GM12878 (cell line): ENCODE measurements at regions not wholly inside any gene's neighbourhood (a gene's known extent, or its start where the extent isn't known, plus 50 kb on each side); places are given as distances from the start of the nearest gene placed in this dataset.
"Not testable (repeated sequence)": the region's sequence is repeated elsewhere in the genome, so short reads cannot be mapped to it uniquely, and the experiment has no call there.

Experiments
- ATAC-seq: fragments of 200-7000 bp; cut with Tn5 transposase; 3 replicates; pipeline ENCODE4 v1.9.1; 2020; ENCODE audit warnings: mild to moderate bottlenecking, moderate library complexity
- BruUV-seq: library from RNA; stranded (reverse); fragments of 400-500 nt; replicated peaks from 2 replicates; lab custom pipeline; 2021; lab: Mats Ljungman, UMichigan
- CTCF ChIA-PET: fragments of 300-600 bp; sonication (Branson Sonifier 250); formaldehyde crosslinking; extraction: SDS; loops from one replicate; lab custom pipeline; 2021; ENCODE audit warnings: inconsistent platforms; lab: Yijun Ruan, JAX
- POLR2A ChIA-PET: fragments of 350-600 bp; formaldehyde crosslinking; extraction: SDS; loops from one replicate; lab custom pipeline; 2021; ENCODE audit warnings: inconsistent platforms; lab: Charles Lee
- RAD21 ChIA-PET: fragments of 300-600 bp; sonication (Branson Sonifier 250); formaldehyde crosslinking; loops from one replicate; lab custom pipeline; 2023; ENCODE audit warnings: antibody characterized with exemption; ENCODE audit not compliant: unreplicated experiment; lab: Charles Lee
- SMC1A ChIA-PET: fragments of 300-600 bp; sonication (Branson Sonifier 250); formaldehyde crosslinking; loops from one replicate; lab custom pipeline; 2023; ENCODE audit not compliant: unreplicated experiment, uncharacterized antibody; lab: Charles Lee
- DNase-seq: peaks from one replicate; pipeline ENCODE4 v3.0.0-alpha.2; 2011; ENCODE audit warnings: low read depth, low spot score
- FAIRE-seq: peaks from 3 replicates; lab custom pipeline; 2011; peaks lifted over from hg19 to GRCh38; lab: Jason Lieb, UNC
- H2AFZ ChIP-seq: 2 replicates; pipeline ENCODE4 v1.6.0; 2011; ENCODE audit warnings: low read depth, low read length, control low read depth; ENCODE audit not compliant: control insufficient read depth
- H3K27ac ChIP-seq: 2 replicates; pipeline ENCODE4 v1.5.1; 2011; ENCODE audit warnings: control low read depth; ENCODE audit not compliant: control insufficient read depth, insufficient read depth
- H3K27me3 ChIP-seq, 2 experiments: replicated peaks in 1 of 2; 2 replicates each; pipeline versions ENCODE4 v1.6.0 to v1.6.1; 2011; ENCODE audit warnings: low read length in 1 of 2; ENCODE audit not compliant: control insufficient read depth in 2 of 2, insufficient read depth in 2 of 2
- H3K36me3 ChIP-seq, 2 experiments: 2 replicates each; pipeline ENCODE4 v1.5.1; 2011; ENCODE audit warnings: low read length in 1 of 2; ENCODE audit not compliant: control insufficient read depth in 2 of 2, insufficient read depth in 2 of 2
- H3K4me1 ChIP-seq: 2 replicates; pipeline ENCODE4 v1.6.1; 2011; ENCODE audit warnings: mild to moderate bottlenecking, low read length, moderate library complexity, mixed read lengths; ENCODE audit not compliant: control insufficient read depth, insufficient read depth
- H3K4me2 ChIP-seq: 2 replicates; pipeline ENCODE4 v1.6.0; 2011; ENCODE audit warnings: control low read depth; ENCODE audit not compliant: control insufficient read depth, insufficient read depth
- H3K4me3 ChIP-seq: fragments of 200-600 bp; sonication (generic); 2 replicates; pipeline ENCODE4 v1.5.1; 2016
- H3K79me2 ChIP-seq: 2 replicates; pipeline ENCODE4 v1.6.0; 2011; ENCODE audit warnings: low read length; ENCODE audit not compliant: control insufficient read depth, insufficient read depth
- H3K9ac ChIP-seq: 2 replicates; pipeline ENCODE4 v1.8.0; 2011; ENCODE audit warnings: low read length, control low read depth, mixed read lengths; ENCODE audit not compliant: control insufficient read depth, insufficient read depth
- H3K9me3 ChIP-seq: replicated peaks from 3 replicates; pipeline ENCODE4 v1.5.1; 2011; ENCODE audit warnings: mild to moderate bottlenecking, low read length; ENCODE audit not compliant: control insufficient read depth, insufficient read depth
- H4K20me1 ChIP-seq: 2 replicates; pipeline ENCODE4 v1.6.0; 2011; ENCODE audit not compliant: control insufficient read depth, insufficient read depth
- ATF3 ChIP-seq: IDR thresholded peaks from 2 replicates; pipeline ENCODE4 v1.6.1; 2011; ENCODE audit warnings: low read depth, mild to moderate bottlenecking, low read length, moderate library complexity, borderline replicate concordance; ENCODE audit errors: extremely low read depth
- BACH1 ChIP-seq: fragments of 450-650 bp; IDR thresholded peaks from 2 replicates; pipeline ENCODE4 v1.6.1; 2017; ENCODE audit warnings: mild to moderate bottlenecking, borderline replicate concordance
- CEBPB ChIP-seq, 2 experiments: fragments of 150-350 bp in 1 of 2; IDR thresholded peaks; 2 replicates each; pipeline ENCODE4 v1.6.1; 2012 to 2014; ENCODE audit warnings: low read depth in 2 of 2, low read length in 2 of 2, borderline replicate concordance in 1 of 2, inconsistent platforms in 1 of 2
- EGR1 ChIP-seq, 2 experiments: IDR thresholded peaks; 1 replicate in 1 of 2; 2 replicates in 1 of 2; pipeline ENCODE4 v1.6.1; 2011 to 2012; ENCODE audit warnings: low read depth in 2 of 2, low read length in 2 of 2, borderline replicate concordance in 1 of 2, mild to moderate bottlenecking in 1 of 2, moderate library complexity in 1 of 2
- HDAC2 ChIP-seq: fragments of 200-600 bp; sonication (generic); IDR thresholded peaks from 2 replicates; pipeline ENCODE4 v1.6.1; 2017
- IRF4 ChIP-seq: IDR thresholded peaks from 2 replicates; pipeline ENCODE4 v1.6.1; 2011; ENCODE audit warnings: low read depth, low read length
- MEF2A ChIP-seq: IDR thresholded peaks from 2 replicates; pipeline ENCODE4 v1.6.1; 2011; ENCODE audit warnings: low read depth, mild to moderate bottlenecking, low read length, moderate library complexity; ENCODE audit not compliant: insufficient read depth
- NFIC ChIP-seq: IDR thresholded peaks from 2 replicates; pipeline ENCODE4 v1.6.1; 2012; ENCODE audit warnings: low read depth, mild to moderate bottlenecking, inconsistent platforms, low read length, moderate library complexity
- NFXL1 ChIP-seq: fragments of 450-650 bp; IDR thresholded peaks from 2 replicates; pipeline ENCODE4 v1.6.1; 2017; ENCODE audit warnings: antibody characterized with exemption, mild to moderate bottlenecking, borderline replicate concordance
- RBBP5 ChIP-seq: fragments of 200-600 bp; sonication (generic); conservative IDR thresholded peaks from 2 replicates; pipeline ENCODE4 v1.6.1; 2016
- SP1 ChIP-seq: IDR thresholded peaks from one replicate; pipeline ENCODE4 v1.6.1; 2011; ENCODE audit warnings: low read depth, low read length
- SRF ChIP-seq, 2 experiments: IDR thresholded peaks; 2 replicates each; pipeline ENCODE4 v1.6.1; 2011; ENCODE audit warnings: low read depth in 2 of 2, low read length in 2 of 2, mild to moderate bottlenecking in 1 of 2, moderate library complexity in 1 of 2
- STAT1 ChIP-seq: fragments of 450-650 bp; conservative IDR thresholded peaks from 2 replicates; pipeline ENCODE4 v1.6.1; 2014; ENCODE audit warnings: antibody characterized with exemption, mild to moderate bottlenecking
- TBL1XR1 ChIP-seq: IDR thresholded peaks from 2 replicates; pipeline ENCODE4 v1.6.1; 2012; ENCODE audit warnings: low read depth, low read length, improper control_type of control experiment
- TCF12 ChIP-seq: IDR thresholded peaks from 2 replicates; pipeline ENCODE4 v1.6.1; 2011; ENCODE audit warnings: low read depth, mild to moderate bottlenecking, low read length
- TCF7 ChIP-seq: IDR thresholded peaks from 2 replicates; pipeline ENCODE4 v1.6.1; 2014; ENCODE audit warnings: antibody characterized with exemption, borderline replicate concordance
- WGBS: methylation state at CpG from one replicate; pipeline ENCODE4 v1.1.6; 2016; ENCODE audit warnings: low lambda C conversion rate; ENCODE audit not compliant: insufficient replicate concordance, insufficient coverage; ENCODE audit errors: missing lambda C conversion rate; 5-methylcytosine and 5-hydroxymethylcytosine counted together
- in situ Hi-C: fragments of 300-500 bp; cut with MboI; formaldehyde crosslinking; loops from 9 replicates; pipeline ENCODE4 v1.14.3; 2018; ENCODE audit warnings: mixed read lengths
- intact Hi-C: fragments of 100-400 bp; cut with micrococcal nuclease; formaldehyde crosslinking; loops from one replicate; pipeline ENCODE4 v1.14.2; 2022; ENCODE audit not compliant: unreplicated experiment

GRCh38 chr2:144730711-144731110 is 210.8 kb upstream of the ZEB2 start:
- Histone ChIP-seq H3K9me3 (no peaks in the 10 kb centered on the region), H3K79me2 (no peaks in the 10 kb centered on the region), H3K4me1 (no peaks in the 10 kb centered on the region), H3K9ac (no peak overlapping the region), H3K27me3 (no peaks in the 10 kb centered on the region), H4K20me1 (no peaks in the 10 kb centered on the region), H3K4me2 (no peak overlapping the region), H3K27ac (no peak overlapping the region), H2AFZ (no peak overlapping the region), H3K36me3 (no peaks in the 10 kb centered on the region), H3K4me3 (no peak overlapping the region)
- in situ Hi-C loops (no loop called here), intact Hi-C loops (no loop called here)
- ChIA-PET SMC1A (interaction anchor here (0.7 kb wide), 1 partner anchor 11 kb away, joined by 3 read pairs; no protein-coding TSS in a partner anchor), POLR2A (no interaction called here), CTCF (no interaction called here), RAD21 (no interaction called here)
- ATAC-seq, result no peak
- BruUV-seq, result no TSS peak
- 2% methylated on average over 2 of the region's 2 CpGs for WGBS
- no peak for TF ChIP-seq NFIC
- TF ChIP-seq TCF12, result no peak
- no peak for TF ChIP-seq STAT1
- no peak for TF ChIP-seq EGR1 (IDR thresholded peaks at IDR 0.05; ENCODE audit: borderline replicate concordance in 1 of 2, low read depth in 2 of 2, low read length in 2 of 2)
- no peak for TF ChIP-seq ATF3
- no peak for TF ChIP-seq SRF (IDR thresholded peaks at IDR 0.05; ENCODE audit: low read depth in 2 of 2, low read length in 2 of 2)
- TF ChIP-seq CEBPB (IDR thresholded peaks at IDR 0.05; ENCODE audit: borderline replicate concordance in 1 of 2, low read depth in 2 of 2, low read length in 2 of 2), result no peak
- no peak for TF ChIP-seq RBBP5
- TF ChIP-seq IRF4, result no peak
- TF ChIP-seq MEF2A, result no peak
- TF ChIP-seq TBL1XR1, result no peak
- no peak for TF ChIP-seq SP1
- no peak for TF ChIP-seq HDAC2
- TF ChIP-seq BACH1, result no peak
- TF ChIP-seq NFXL1, result no peak
- TF ChIP-seq TCF7, result no peak
- DNase-seq, result no peak
- FAIRE-seq, result no peak

- POLR2A ChIA-PET, H3K27me3 ChIP-seq, H3K4me1 ChIP-seq, intact Hi-C loops, H4K20me1 ChIP-seq, BruUV-seq, H3K79me2 ChIP-seq, CTCF ChIA-PET, H3K36me3 ChIP-seq, H3K9ac ChIP-seq, H3K4me2 ChIP-seq, ATAC-seq, DNase-seq, H3K9me3 ChIP-seq, H3K4me3 ChIP-seq, SMC1A ChIA-PET, in situ Hi-C loops, RAD21 ChIA-PET, FAIRE-seq, H2AFZ ChIP-seq, H3K27ac ChIP-seq: not testable (repeated sequence)
- 3% methylated on average over 2 of the region's 2 CpGs for WGBS
Observed at GRCh38 chr2:144724460-144724859, 204.5 kb upstream of the ZEB2 start.
